ENCODE measurements at regions not wholly inside any gene's neighbourhood (a gene's known extent, or its start where the extent isn't known, plus 50 kb on each side); places are given as distances from the start of the nearest gene placed in this dataset.

GRCh38 chr4:30866907-30867306 lies 146.7 kb downstream of the PCDH7 start:
- TF ChIP-seq TAF1 (IDR thresholded peaks at IDR 0.05; ENCODE audit: low read depth) (no peak), NFIC (IDR thresholded peaks at IDR 0.05) (no peak), EP300 (IDR thresholded peaks at IDR 0.05; ENCODE audit: borderline replicate concordance) (no peak), MAX (IDR thresholded peaks at IDR 0.05) (no peak), YY1 (IDR thresholded peaks at IDR 0.05; ENCODE audit: low read depth) (no peak), EGR1 (IDR thresholded peaks at IDR 0.05) (no peak), CREB1 (IDR thresholded peaks at IDR 0.05; ENCODE audit: low read depth) (no peak), REST (IDR thresholded peaks at IDR 0.05; ENCODE audit: low read depth) (no peak), TCF12 (IDR thresholded peaks at IDR 0.05; ENCODE audit: low read depth) (no peak), CEBPB (IDR thresholded peaks at IDR 0.05) (no peak), USF1 (IDR thresholded peaks at IDR 0.05) (no peak), RAD21 (IDR thresholded peaks at IDR 0.05; ENCODE audit: low read depth) (no peak)
